NCI-H2196 treated with DMSO at 0.1 percent for 48 hours (cell line): ENCODE measurements at regions not wholly inside any gene's neighbourhood (a gene's known extent, or its start where the extent isn't known, plus 50 kb on each side); places are given as distances from the start of the nearest gene placed in this dataset.

Experiments used
- DNase-seq: peaks from one replicate; lab custom pipeline; 2025; ENCODE audit not compliant: unreplicated experiment; lab: John Stamatoyannopoulos, UW

DNA sequence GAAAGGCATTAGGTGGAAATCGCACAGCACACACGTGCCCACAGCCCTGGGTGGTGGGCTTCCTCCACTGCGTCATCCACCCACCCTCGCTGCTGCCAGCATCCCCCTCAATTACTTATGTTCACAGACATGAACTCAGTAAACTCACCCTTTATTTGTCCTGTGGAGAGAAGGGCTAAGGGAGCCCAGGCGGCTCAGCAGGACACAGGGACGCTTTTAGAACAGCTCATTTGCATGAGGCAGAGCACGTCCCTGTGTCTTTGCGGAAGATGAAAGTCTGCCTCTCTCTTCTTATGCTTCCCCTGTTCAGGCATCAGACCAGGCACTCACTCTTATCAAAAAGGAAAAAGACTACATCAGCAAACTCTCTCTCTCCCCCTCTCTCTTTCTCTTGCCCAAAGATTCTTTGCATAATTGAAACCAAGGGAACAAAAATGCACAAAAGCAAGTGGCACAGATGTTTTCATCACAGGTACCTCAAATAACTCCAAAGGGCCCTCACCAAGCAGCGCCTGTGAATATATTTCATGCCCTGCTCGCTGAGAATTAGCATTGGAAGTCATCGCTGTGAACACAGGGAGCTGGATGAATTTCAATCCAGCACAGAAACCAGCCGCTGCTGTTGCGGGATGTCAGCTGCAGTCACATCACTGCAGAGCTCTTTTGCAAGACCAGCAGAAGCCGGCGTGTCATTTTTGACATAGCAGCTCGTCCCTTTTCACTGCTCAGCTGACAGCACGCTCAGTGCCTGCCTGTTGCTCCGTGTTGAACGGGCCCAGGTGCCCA is 376.3 kb upstream of the MYT1L start:
- no peak for DNase-seq

DNA sequence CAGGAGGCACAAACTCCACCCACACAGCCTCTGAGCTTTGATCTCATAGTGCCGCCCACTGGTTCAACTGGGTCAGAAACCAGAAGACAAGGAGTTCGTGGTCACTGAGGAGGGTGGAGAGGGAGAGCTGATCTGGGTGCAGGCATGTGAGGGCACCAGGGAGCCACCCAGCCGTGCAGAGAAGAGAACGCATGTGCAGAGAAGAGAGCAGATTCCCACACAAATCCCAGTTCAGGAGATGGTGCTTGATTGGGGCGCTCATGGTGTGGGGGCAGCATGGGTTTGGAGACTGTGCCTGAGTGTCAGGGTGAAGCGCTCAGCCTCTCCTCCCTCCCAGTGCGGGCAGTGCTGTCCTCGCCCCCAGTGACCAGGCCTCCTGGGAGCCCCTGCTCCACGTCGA is 375.2 kb upstream of the MYT1L start:
- no peak for DNase-seq

GRCh38 chr2:2705871-2706270 is 374.8 kb upstream of the MYT1L start:
- DNase-seq, result no peak

- DNase-seq, result no peak
These were observed 373.5 kb upstream of the MYT1L start for GRCh38 chr2:2704428-2705090.

- no peak for DNase-seq
These were observed 372.8 kb upstream of the MYT1L start for GRCh38 chr2:2703762-2704427.

DNA sequence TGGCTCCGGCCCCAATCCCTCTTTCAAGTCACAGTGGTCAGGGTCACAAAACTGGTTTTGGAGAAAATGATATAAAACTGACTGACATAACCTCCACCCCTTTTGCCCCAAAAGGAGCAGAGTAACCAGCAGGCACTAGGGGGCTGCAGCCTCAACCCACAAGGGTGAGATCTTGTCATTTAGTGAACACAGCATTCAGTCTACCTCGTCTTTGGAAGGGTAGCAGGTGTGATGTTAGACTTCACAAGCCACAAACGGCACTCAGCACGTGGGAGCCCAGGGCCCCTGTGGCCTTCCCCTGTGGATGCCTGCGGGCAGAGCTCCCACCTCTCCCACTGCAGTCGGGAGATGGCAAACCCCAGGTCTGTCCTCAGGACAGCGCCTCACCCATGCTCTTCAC is 372.1 kb upstream of the MYT1L start:
- DNase-seq, result no peak

DNA sequence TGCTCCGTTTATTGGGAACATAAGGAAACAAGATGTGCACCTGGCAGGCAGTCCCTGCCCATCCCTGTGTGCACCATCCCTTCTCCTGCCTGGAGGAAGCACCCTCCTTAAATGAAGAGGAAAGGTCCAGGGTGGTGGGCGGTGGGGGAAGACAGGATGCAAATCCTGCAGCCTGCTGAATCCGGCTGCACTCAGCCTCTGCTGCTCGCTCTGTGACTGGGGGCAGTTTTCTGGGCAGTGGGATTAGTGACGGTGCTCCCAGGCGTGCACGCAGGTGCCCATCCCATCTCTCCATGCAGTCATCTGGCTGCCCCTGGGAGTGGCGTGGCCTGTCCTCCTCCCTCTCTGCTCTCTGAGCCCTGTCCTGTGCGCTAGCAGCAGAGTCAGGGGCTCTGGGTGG is 371.3 kb upstream of the MYT1L start:
- no peak for DNase-seq

GRCh38 chr2:2701813-2702212 is 370.7 kb upstream of the MYT1L start:
- no peak for DNase-seq

DNA sequence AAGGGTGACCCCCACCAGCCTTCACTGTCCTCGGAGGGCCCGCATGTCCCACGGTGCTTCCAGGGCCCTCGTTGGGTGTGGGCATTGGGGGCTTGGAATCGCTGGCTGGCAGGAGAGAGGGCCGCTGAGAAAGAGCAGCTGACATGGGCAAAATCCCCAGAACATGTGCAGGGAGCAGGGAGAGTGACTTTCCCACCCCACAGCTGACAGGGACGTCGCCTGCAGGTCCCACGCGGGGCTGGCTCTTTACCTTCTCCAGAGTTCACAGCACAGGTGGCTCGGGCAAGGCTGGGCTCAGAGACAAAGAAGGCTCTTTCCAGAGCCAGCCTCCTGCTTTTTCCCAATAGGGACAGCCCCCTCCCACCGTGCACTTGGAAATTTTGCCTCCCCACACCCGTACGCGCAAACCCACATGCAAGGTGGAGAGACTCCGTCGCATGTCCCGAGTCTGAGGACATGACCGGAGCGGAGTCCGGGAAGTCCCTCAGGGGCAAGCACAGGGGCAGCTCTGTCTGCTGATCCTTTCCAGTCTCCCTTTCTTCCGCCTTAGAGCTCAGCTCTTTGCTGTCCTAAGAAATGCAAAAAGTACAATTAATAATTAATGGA is 370.2 kb upstream of the MYT1L start:
- DNase-seq, result no peak

DNA sequence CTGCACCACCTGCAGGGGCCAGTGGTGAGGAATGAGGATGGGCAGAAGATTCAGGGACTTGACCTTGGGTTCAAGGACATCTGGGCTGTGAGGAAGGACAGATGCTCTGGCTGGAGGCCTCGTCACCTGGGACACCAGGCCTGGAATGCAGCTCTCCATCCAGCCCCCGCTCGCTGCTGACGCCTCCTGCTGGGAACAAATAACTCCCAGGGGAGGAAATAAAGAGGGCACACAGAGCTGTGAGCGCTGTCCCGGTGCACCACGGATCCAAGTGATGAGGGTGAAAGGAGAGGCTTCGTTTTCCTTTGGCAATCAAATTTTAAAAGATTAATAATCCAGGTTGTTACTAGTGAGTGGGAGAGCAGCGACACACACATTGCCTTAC is 368.0 kb upstream of the MYT1L start:
- DNase-seq, result no peak

DNA sequence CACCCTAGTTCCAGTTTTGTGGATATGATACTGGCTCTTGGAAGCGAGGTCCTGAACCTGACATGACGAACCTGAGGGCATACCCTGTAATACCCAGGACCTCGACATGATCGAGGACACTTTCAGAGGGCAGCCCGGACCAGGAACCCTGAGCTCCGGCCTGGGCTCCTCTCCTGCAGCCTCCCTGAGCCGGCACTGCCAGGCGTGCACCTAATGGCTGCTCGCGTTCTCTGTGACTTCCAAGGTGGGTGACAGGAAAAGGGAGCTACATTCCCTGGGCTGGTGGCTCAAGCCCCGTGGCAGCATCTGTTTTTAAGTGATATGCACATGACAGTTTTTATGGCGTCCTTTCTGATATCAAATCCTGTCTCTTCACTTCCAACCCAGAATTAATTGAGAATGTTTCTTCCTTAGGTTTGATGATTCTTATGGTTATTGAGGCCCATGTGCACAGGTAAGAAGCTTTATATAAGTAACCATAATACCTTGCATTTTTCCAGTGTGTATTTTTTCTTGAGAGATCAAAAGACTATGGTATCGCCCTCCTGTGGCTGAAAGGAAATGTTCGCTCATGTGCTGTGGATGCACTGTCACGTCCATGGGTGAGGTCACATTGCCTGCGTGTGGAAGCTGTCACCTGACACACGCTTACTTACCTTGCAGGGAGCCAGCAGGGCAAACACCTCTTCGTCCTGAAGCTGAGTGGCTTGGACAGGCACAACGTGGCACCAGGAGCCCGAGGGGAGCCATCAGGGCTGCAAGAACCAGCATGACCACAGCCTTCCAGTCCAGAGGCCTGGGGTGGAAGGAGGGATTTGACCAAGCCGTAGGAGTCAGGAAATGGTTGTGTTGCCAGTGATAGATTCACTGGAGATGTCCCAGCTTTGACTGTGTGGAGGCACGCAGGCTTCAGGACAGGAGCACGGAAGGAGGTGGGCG is 367.4 kb upstream of the MYT1L start:
- DNase-seq, result peak; percentile 23

GRCh38 chr2:2696733-2697455 is 365.8 kb upstream of the MYT1L start:
- DNase-seq, result no peak

DNA sequence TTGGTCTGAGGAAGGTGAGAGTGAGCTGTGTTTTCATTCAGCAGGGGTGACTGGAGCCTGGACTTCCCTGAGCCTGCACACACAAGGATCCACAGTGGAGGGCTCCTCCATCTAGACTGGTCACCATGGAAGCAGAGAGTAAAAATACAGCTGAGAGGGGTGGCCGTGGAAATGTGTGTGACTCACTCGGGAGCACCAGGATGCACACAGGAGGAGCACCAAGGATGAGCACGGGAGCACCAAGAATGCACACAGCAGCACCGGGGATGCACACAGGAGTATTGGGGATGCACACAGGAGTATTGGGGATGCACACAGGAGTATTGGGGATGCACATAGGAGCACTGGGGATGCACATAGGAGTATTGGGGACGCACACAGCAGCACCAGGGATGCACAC is 365.2 kb upstream of the MYT1L start:
- DNase-seq, result no peak

- DNase-seq, result no peak
These were observed 363.7 kb upstream of the MYT1L start for GRCh38 chr2:2694746-2695145.

- no peak for DNase-seq
These were observed 361.7 kb upstream of the MYT1L start for GRCh38 chr2:2692599-2693389.

- DNase-seq, result no peak
These were observed 360.3 kb upstream of the MYT1L start for GRCh38 chr2:2691419-2691818.

DNA sequence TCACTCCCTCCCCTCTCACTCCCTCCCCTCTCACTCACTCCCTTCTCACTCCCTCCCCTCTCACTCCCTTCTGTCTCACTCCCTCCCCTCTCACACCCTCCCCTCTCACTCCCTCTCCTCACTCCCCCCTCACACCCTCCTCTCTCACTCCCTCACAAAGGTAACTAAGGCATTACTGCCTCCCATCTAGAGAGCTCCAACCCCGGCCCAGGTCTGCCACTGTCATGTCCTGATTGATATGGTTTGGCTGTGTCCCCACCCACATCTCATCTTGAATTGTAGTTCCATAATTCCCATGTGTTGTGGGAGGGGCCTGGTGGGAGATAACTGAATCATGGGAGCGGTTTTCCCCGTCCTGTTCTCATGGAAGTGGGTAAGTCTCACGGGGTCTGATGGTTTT is 359.9 kb upstream of the MYT1L start:
- DNase-seq, result no peak

DNA sequence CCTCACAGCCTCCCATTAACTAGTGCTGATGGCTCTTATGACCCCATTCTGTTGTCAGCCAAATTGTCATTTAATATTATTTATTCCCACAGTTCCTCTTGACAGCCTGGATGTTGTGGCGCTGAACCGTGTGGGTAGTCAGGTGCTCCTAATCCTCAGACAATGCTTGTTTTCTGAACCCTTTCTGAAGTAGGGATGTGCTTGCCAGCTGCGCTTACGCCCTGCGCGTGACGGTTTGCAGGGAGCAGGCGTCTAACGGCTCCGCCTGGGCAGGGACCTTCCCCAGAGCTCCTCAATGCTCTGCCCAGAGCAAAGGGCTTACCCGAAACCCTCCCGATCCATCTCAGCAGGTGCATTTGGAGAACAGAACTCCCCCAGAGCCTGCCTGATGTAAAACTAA is 358.2 kb upstream of the MYT1L start:
- DNase-seq, result no peak

DNA sequence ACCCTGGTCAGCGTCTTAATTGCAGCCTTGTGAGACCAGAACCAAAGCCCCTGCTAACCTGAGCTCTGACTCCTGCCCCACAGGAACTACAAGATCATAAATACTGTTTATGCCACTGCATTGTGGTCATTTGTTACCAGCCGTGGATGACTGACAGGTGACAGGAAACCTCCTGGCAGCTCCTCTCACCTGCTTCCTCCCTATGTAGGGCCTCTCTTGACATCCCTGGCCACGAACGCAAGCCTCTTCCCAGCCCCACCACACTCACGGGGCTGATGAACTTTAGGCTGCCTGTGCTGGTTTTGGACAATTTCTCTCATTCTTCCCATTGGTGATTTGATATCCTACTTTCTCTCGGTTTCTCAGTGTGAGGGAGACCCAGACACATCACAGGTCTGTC is 357.2 kb upstream of the MYT1L start:
- no peak for DNase-seq
